WTC11 (cell line): ENCODE measurements at regions not wholly inside any gene's neighbourhood (a gene's known extent, or its start where the extent isn't known, plus 50 kb on each side); places are given as distances from the start of the nearest gene placed in this dataset.

Experiments
- ATAC-seq: fragments of 200-7000 bp; cut with Tn5 transposase; 2 replicates; pipeline ENCODE4 v1.10.0; 2021; ENCODE audit warnings: mild to moderate bottlenecking, moderate library complexity
- CTCF ChIA-PET: fragments of 300-600 bp; sonication (Branson Sonifier 250); formaldehyde crosslinking; loops from one replicate; lab custom pipeline; 2021; ENCODE audit warnings: antibody characterized with exemption; lab: Charles Lee
- POLR2A ChIA-PET: fragments of 350-600 bp; sonication (Branson Sonifier 250); formaldehyde crosslinking; loops from one replicate; lab custom pipeline; 2021; ENCODE audit warnings: antibody characterized with exemption; lab: Charles Lee
- DNase-seq: peaks from one replicate; pipeline ENCODE4 v3.0.0; 2021; ENCODE audit warnings: low spot score
- H3K27ac Mint-ChIP-seq: 2 replicates; pipeline ENCODE4 v1.8.0; 2021; ENCODE audit warnings: mixed read lengths
- H3K27me3 Mint-ChIP-seq: 2 replicates; pipeline ENCODE4 v1.8.0; 2021; ENCODE audit warnings: low read depth, mild to moderate bottlenecking, moderate library complexity, mixed read lengths
- H3K36me3 Mint-ChIP-seq: 2 replicates; pipeline ENCODE4 v1.8.0; 2021; ENCODE audit warnings: mixed read lengths
- H3K4me1 Mint-ChIP-seq: 2 replicates; pipeline ENCODE4 v1.8.0; 2022; ENCODE audit warnings: mixed read lengths
- H3K4me3 Mint-ChIP-seq: 2 replicates; pipeline ENCODE4 v1.8.0; 2021; ENCODE audit warnings: mild to moderate bottlenecking, moderate library complexity, mixed read lengths
- H3K9me3 Mint-ChIP-seq: 2 replicates; pipeline ENCODE4 v1.8.0; 2021; ENCODE audit warnings: mixed read lengths
- ATF1 ChIP-seq: sonication (generic); formaldehyde crosslinking; IDR thresholded peaks from 2 replicates; pipeline ENCODE4 v1.8.1; 2023; ENCODE audit warnings: mild to moderate bottlenecking, moderate library complexity, missing genetic modification reagents
- CREB1 ChIP-seq: sonication (generic); formaldehyde crosslinking; IDR thresholded peaks from 2 replicates; pipeline ENCODE4 v1.8.0; 2023; ENCODE audit warnings: mild to moderate bottlenecking, missing genetic modification reagents
- E2F5 ChIP-seq: sonication (generic); formaldehyde crosslinking; IDR thresholded peaks from 2 replicates; pipeline ENCODE4 v1.8.1; 2022; ENCODE audit warnings: mild to moderate bottlenecking, moderate library complexity, missing genetic modification reagents
- EMX1 ChIP-seq: fragments of 250-450 bp; sonication (Bioruptor Pico); IDR thresholded peaks from 2 replicates; pipeline ENCODE4 v1.8.0; 2021; ENCODE audit warnings: mild to moderate bottlenecking
- GTF2I ChIP-seq: fragments of 250-450 bp; sonication (Bioruptor Pico); conservative IDR thresholded peaks from 2 replicates; pipeline ENCODE4 v1.4.0; 2021; ENCODE audit warnings: mild to moderate bottlenecking
- MAX ChIP-seq: sonication (generic); formaldehyde crosslinking; IDR thresholded peaks from 2 replicates; pipeline ENCODE4 v1.8.0; 2022; ENCODE audit warnings: mild to moderate bottlenecking, missing genetic modification reagents
- SMAD4 ChIP-seq: sonication (generic); formaldehyde crosslinking; IDR thresholded peaks from 2 replicates; pipeline ENCODE4 v1.8.0; 2022; ENCODE audit warnings: mild to moderate bottlenecking, missing genetic modification reagents
- TP53 ChIP-seq: sonication (generic); formaldehyde crosslinking; IDR thresholded peaks from 2 replicates; pipeline ENCODE4 v1.8.1; 2023; ENCODE audit warnings: mild to moderate bottlenecking, missing genetic modification reagents
- USF1 ChIP-seq: sonication (generic); formaldehyde crosslinking; IDR thresholded peaks from 2 replicates; pipeline ENCODE4 v1.8.0; 2022; ENCODE audit warnings: mild to moderate bottlenecking, missing genetic modification reagents
- USF2 ChIP-seq: sonication (generic); formaldehyde crosslinking; IDR thresholded peaks from 2 replicates; pipeline ENCODE4 v1.8.1; 2023; ENCODE audit warnings: mild to moderate bottlenecking, missing genetic modification reagents, moderate library complexity
- ZBTB21 ChIP-seq: sonication (generic); formaldehyde crosslinking; IDR thresholded peaks from 2 replicates; pipeline ENCODE4 v1.8.1; 2023; ENCODE audit warnings: mild to moderate bottlenecking, missing genetic modification reagents, borderline replicate concordance
- ZNF317 ChIP-seq: sonication (generic); formaldehyde crosslinking; IDR thresholded peaks from 2 replicates; pipeline ENCODE4 v1.8.1; 2023; ENCODE audit warnings: low read depth, mild to moderate bottlenecking, moderate library complexity, missing genetic modification reagents, borderline replicate concordance
- ZNF425 ChIP-seq: fragments of 250-450 bp; sonication (Bioruptor Pico); conservative IDR thresholded peaks from 2 replicates; pipeline ENCODE4 v1.9.0; 2021; ENCODE audit warnings: mild to moderate bottlenecking
- ZNF512 ChIP-seq: sonication (generic); formaldehyde crosslinking; IDR thresholded peaks from 2 replicates; pipeline ENCODE4 v1.8.1; 2022; ENCODE audit warnings: missing genetic modification reagents, borderline replicate concordance
- ZNF532 ChIP-seq: fragments of 250-450 bp; sonication (Bioruptor Pico); IDR thresholded peaks from 2 replicates; pipeline ENCODE4 v1.9.0; 2021; ENCODE audit warnings: mild to moderate bottlenecking, borderline replicate concordance

- TF ChIP-seq ZNF425 (no peak), ZNF317 (CRISPR knock-in tag) (no peak), USF2 (no peak), MAX (CRISPR knock-in tag) (no peak), ZNF512 (no peak), USF1 (CRISPR knock-in tag) (no peak), GTF2I (CRISPR knock-in tag) (no peak), EMX1 (CRISPR knock-in tag) (no peak), ZBTB21 (no peak), ATF1 (CRISPR knock-in tag) (no peak)
- TF ChIP-seq, all 79 proteins: peak for 0
Observed at GRCh38 chr20:55253781-55254180, 751.5 kb downstream of the CBLN4 start (continued).

GRCh38 chr20:55252521-55252920, 752.8 kb downstream of the CBLN4 start:
- no peak for DNase-seq
- Mint-ChIP-seq H3K36me3 (peaks cover 74% of the 10 kb centered on the region), H3K4me1 (no peaks in the 10 kb centered on the region), H3K9me3 (peaks cover 79% of the 10 kb centered on the region), H3K27ac (no peak overlapping the region), H3K4me3 (no peak overlapping the region), H3K27me3 (peaks cover 4% of the 10 kb centered on the region)
- CTCF ChIA-PET, result no interaction called here
- ATAC-seq, result no peak
- no peak for TF ChIP-seq TP53 (CRISPR knock-in tag)
- TF ChIP-seq SMAD4 (CRISPR knock-in tag), result no peak
- TF ChIP-seq E2F5, result no peak
- no peak for TF ChIP-seq ZNF532 (CRISPR knock-in tag)
- TF ChIP-seq ZNF512, result no peak
- TF ChIP-seq CREB1 (CRISPR knock-in tag), result no peak
- TF ChIP-seq, all 79 proteins: peak for 0
- POLR2A ChIA-PET, result no interaction called here
